Aorta (tissue), 5 donors: ENCODE measurements at regions not wholly inside any gene's neighbourhood (a gene's known extent, or its start where the extent isn't known, plus 50 kb on each side); places are given as distances from the start of the nearest gene placed in this dataset.

ENCODE experiments used
- ATAC-seq: fragments of 200-7000 bp; cut with Tn5 transposase; one replicate; pipeline ENCODE4 v1.9.1; 2022; ENCODE audit warnings: moderate library complexity; ENCODE audit not compliant: low FRiP score
- DNase-seq, 2 donors: peaks; one replicate each; pipeline ENCODE4 v3.0.0-alpha.2; 2020
- H3K27ac ChIP-seq, 2 donors: one replicate each; pipeline ENCODE4 v1.5.1; 2013; ENCODE audit warnings: low read length in 2 of 2, mild to moderate bottlenecking in 2 of 2, moderate library complexity in 2 of 2, control low read depth in 1 of 2, inconsistent platforms in 1 of 2, low read depth in 1 of 2
- H3K27me3 ChIP-seq, 2 donors: one replicate each; pipeline ENCODE4 v1.6.1; 2013; ENCODE audit warnings: control low read depth in 1 of 2, low read length in 1 of 2, mild to moderate bottlenecking in 1 of 2, moderate library complexity in 1 of 2; ENCODE audit not compliant: insufficient read depth in 2 of 2, control insufficient read depth in 1 of 2
- H3K36me3 ChIP-seq, 2 donors: one replicate each; pipeline ENCODE4 v1.6.1; 2013; ENCODE audit warnings: control low read depth in 1 of 2, low read length in 1 of 2, mild to moderate bottlenecking in 1 of 2; ENCODE audit not compliant: insufficient read depth in 2 of 2, control insufficient read depth in 1 of 2
- H3K4me1 ChIP-seq, 2 donors: one replicate each; pipeline ENCODE4 v1.6.1; 2013; ENCODE audit warnings: low read length in 2 of 2, control low read depth in 1 of 2, mild to moderate bottlenecking in 1 of 2, moderate library complexity in 1 of 2; ENCODE audit not compliant: insufficient read depth in 2 of 2, control insufficient read depth in 1 of 2
- H3K4me3 ChIP-seq, 2 donors: one replicate each; pipeline ENCODE4 v1.5.1; 2013; ENCODE audit warnings: low read length in 2 of 2, control low read depth in 1 of 2, mild to moderate bottlenecking in 1 of 2
- H3K9me3 ChIP-seq: one replicate; pipeline ENCODE4 v1.6.1; 2013; ENCODE audit warnings: mild to moderate bottlenecking, low read length; ENCODE audit not compliant: control insufficient read depth
- WGBS, 2 donors: extraction: QIAGEN DNeasy Blood & Tissue Kit; methylation state at CpG; one replicate each; pipeline ENCODE4 v1.1.7; 2013; 5-methylcytosine and 5-hydroxymethylcytosine counted together
- intact Hi-C, 2 donors: fragments of 100-400 bp; cut with DNase I; formaldehyde crosslinking; loops; one replicate each; pipeline versions ENCODE4 v1.14.2 to v1.15.0; 2022
- donor health status: healthy with polysubstance abuse.
- donor health status: Bipolar disorder and iron deficiency.
- donor health status: DM: no; HTN: no; CAD: no.
- donor health status: DM: no; HTN: no; CAD: no.
- donor health status: DM: yes; HTN: yes; CAD: no.

DNA sequence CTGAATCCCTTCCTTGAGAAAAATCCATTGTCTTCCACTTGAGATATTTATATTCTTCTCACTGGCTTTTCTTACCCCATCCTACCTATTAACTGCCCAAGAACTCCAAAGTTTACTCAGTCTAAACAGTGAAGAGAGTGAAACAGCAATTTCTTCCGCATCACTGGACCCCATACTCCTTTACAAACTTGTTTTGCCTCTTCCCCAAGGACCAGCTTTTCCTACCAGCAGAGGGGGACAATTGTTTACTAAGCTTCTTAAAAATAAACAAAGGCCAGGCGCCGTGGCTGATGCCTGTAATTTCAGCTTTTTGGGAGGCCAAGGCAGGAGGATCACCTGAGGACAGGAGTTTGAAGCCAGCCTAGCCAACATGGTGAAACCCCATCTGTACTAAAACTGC, 52.0 kb downstream of the LRATD1 start:
- 68 to 73% methylated on average over 3 of the region's 3 CpGs for WGBS, 2 donors
- intact Hi-C loops = no loop called here
- no peak overlapping the region for H3K4me3 ChIP-seq
- H3K27me3 ChIP-seq = no peaks in the 10 kb centered on the region
- H3K27ac ChIP-seq = no peak overlapping the region
- H3K9me3 ChIP-seq = no peaks in the 10 kb centered on the region
- no peaks in the 10 kb centered on the region for H3K36me3 ChIP-seq
- ATAC-seq (no peak), DNase-seq (no peak)
- H3K4me1 ChIP-seq = no peaks in the 10 kb centered on the region

DNA sequence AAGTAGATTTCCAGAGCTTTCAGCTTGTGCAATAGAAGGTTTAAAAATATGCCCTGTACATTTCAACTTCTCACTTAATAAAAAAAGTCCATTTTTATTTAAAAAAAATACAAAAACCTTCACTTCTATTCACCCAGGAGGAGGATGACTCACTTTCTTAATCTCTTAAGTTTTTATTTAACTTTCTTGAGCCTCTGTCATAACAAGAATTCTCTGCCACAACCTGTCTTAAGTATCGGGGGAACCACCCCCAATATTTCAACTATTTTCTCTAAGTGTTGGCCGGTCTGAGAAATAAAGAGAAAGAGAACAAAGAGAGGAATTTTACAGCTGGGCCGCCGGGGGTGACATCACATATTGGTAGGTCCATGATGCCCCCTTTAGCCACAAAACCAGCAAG, 58.4 kb downstream of the LRATD1 start:
- Histone ChIP-seq H3K9me3 (no peaks in the 10 kb centered on the region), H3K27ac (no peak overlapping the region), H3K4me1 (no peaks in the 10 kb centered on the region), H3K27me3 (no peaks in the 10 kb centered on the region), H3K4me3 (no peak overlapping the region), H3K36me3 (no peaks in the 10 kb centered on the region)
- WGBS, 2 donors = 90% methylated on average over 4 of the region's 4 CpGs
- DNase-seq = no peak
- ATAC-seq = no peak
- intact Hi-C loops = no loop called here

DNA sequence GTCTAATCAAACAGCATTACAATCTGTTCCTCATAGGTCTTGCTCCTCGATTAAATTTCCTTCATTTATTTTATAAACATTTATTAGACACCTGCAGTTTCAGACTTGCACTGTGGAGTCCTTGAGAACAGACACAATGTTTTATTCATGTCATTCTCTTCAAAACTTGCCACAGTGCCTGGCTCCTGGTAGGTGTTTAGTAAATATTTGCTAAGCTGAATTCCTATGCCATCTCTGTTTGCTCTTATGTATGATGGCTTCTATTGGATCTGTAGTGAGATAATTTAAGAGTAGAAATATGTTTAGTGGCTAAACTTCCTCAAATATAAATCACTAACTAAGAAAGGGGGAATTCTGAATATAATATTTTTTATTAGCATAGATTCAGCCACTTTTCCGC, 61.4 kb downstream of the LRATD1 start:
- intact Hi-C loops = no loop called here
- 78 to 86% methylated on average over 2 of the region's 2 CpGs for WGBS, 2 donors
- DNase-seq = no peak
- no peaks in the 10 kb centered on the region for H3K27me3 ChIP-seq
- H3K4me1 ChIP-seq = no peaks in the 10 kb centered on the region
- H3K9me3 ChIP-seq = no peaks in the 10 kb centered on the region
- ATAC-seq = no peak
- no peak overlapping the region for H3K4me3 ChIP-seq
- H3K36me3 ChIP-seq = no peaks in the 10 kb centered on the region
- no peak overlapping the region for H3K27ac ChIP-seq

DNA sequence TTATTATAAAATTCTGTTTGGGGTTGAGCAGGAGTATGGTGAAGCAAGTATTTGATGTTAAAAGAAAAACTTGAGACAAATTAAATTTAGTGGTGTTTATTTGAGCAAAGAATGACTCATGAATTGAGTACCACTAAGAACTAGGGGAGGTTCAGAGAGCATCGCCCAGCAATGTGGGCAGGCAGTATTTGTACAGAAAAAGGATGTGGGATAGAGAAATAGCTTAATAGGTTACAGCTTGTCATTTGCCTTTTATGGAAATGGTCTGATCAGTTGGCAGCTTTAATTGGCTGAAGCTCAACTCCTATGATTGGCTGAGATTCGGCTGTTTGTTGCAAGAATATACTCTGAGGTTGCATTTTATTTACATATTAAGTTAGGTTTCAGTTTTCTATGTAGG, 68.2 kb downstream of the LRATD1 start:
- H3K4me3 ChIP-seq = no peak overlapping the region
- H3K36me3 ChIP-seq = no peaks in the 10 kb centered on the region
- no peak overlapping the region for H3K27ac ChIP-seq
- 71 to 76% methylated on average over 2 of the region's 2 CpGs for WGBS, 2 donors
- no peaks in the 10 kb centered on the region for H3K4me1 ChIP-seq
- intact Hi-C loops = no loop called here
- no peaks in the 10 kb centered on the region for H3K9me3 ChIP-seq
- DNase-seq = no peak
- no peak for ATAC-seq
- no peaks in the 10 kb centered on the region for H3K27me3 ChIP-seq

DNA sequence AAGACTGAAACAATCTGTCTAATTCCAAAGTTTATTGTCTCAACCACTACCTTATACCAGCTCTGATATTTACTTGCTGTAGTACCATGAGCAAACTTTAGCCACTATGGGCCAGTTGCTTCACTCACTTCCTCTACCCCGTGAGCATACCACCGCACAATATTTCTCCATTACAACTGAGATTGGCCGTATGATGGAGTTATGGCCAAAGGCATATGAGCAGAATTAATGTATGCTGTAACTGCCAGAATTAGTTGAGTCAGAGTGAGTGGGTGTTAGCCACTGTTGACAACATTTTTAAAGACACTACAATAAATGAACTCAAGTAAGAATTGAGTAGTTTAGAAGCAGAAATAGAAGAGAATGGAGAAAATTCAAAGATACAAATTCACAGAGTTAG, 69.7 kb downstream of the LRATD1 start:
- H3K27me3 ChIP-seq = no peaks in the 10 kb centered on the region
- no peak overlapping the region for H3K27ac ChIP-seq
- no peaks in the 10 kb centered on the region for H3K36me3 ChIP-seq
- no peaks in the 10 kb centered on the region for H3K9me3 ChIP-seq
- no peaks in the 10 kb centered on the region for H3K4me1 ChIP-seq
- no peak overlapping the region for H3K4me3 ChIP-seq
- ATAC-seq = no peak
- 83 to 87% methylated on average over 3 of the region's 3 CpGs for WGBS, 2 donors
- no peak for DNase-seq
- intact Hi-C loops = no loop called here

DNA sequence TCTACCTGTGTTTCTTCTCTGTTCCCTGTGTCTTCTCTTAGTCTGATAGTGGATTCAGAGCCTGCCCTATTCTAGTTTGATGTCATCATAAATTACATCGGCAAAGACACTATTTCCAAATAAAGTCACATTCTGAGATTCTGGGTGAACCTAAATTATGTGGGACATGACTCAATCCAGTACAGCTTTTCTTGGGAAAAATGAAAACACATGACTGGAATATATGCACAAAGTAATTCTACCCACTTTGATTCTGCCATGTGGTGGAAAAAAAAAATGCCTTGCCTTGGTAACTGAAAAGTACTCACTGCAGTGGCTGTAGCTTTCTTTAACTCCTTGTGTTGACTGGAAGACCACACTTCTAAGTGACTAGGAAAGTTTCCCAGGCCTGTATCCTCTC, 73.7 kb downstream of the LRATD1 start:
- no peaks in the 10 kb centered on the region for H3K9me3 ChIP-seq
- no peaks in the 10 kb centered on the region for H3K4me1 ChIP-seq
- H3K27me3 ChIP-seq = no peaks in the 10 kb centered on the region
- no peaks in the 10 kb centered on the region for H3K36me3 ChIP-seq
- no peak for DNase-seq
- 93 to 97% methylated on average over 1 of the region's 1 CpG for WGBS, 2 donors
- no peak for ATAC-seq
- intact Hi-C loops = no loop called here
- no peak overlapping the region for H3K4me3 ChIP-seq
- H3K27ac ChIP-seq = no peak overlapping the region

DNA sequence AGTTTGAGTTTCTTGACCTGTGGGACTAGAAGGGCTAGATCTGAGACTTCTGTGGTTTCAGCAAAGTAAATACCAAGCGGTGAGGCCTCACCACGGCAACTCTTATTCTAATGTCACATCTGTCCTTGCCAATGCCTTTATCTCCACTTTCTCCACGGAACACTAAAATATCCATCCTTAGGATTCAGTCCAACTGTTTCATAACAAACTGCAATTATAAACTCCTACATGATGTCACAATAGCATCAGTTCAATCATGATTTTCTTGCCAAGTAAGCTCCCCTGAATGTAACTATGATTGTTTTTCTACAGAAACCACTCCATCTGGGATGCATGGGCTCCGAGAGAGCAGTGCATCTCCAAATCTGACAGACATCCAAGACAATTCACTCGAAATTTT, 79.6 kb downstream of the LRATD1 start:
- peak; percentile 39 for ATAC-seq
- Histone ChIP-seq H3K27me3 (no peaks in the 10 kb centered on the region), H3K36me3 (no peaks in the 10 kb centered on the region), H3K27ac (no peak overlapping the region), H3K4me1 (no peaks in the 10 kb centered on the region), H3K4me3 (no peak overlapping the region), H3K9me3 (peaks cover 2% of the 10 kb centered on the region)
- DNase-seq = no peak
- intact Hi-C loops = no loop called here
- WGBS, 2 donors = 54% methylated on average over 5 of the region's 5 CpGs

DNA sequence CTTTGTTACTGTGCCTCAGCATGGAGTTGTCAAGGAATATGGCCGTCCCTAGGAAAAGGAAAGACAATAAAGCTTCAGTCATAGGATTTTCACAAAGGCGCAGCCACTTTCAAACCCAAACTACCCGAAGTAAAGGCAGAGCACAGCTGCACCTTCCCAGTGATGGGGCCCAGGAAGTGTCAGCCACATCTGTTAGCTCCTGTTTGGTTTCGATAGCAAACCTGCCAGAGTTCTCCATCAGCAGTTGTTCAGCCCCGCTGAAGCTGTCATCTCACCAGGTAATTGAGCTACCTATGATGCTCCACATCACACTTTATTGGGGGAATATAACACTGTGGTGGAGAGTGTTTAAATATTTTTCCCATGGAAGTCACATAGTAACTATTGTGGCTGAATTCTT, 80.7 kb downstream of the LRATD1 start:
- intact Hi-C loops = no loop called here
- H3K27me3 ChIP-seq = no peaks in the 10 kb centered on the region
- no peaks in the 10 kb centered on the region for H3K4me1 ChIP-seq
- H3K9me3 ChIP-seq = peaks cover 2% of the 10 kb centered on the region
- no peak for ATAC-seq
- no peaks in the 10 kb centered on the region for H3K36me3 ChIP-seq
- WGBS, 2 donors = 84 to 92% methylated on average over 5 of the region's 5 CpGs
- no peak overlapping the region for H3K27ac ChIP-seq
- no peak overlapping the region for H3K4me3 ChIP-seq
- DNase-seq = no peak

DNA sequence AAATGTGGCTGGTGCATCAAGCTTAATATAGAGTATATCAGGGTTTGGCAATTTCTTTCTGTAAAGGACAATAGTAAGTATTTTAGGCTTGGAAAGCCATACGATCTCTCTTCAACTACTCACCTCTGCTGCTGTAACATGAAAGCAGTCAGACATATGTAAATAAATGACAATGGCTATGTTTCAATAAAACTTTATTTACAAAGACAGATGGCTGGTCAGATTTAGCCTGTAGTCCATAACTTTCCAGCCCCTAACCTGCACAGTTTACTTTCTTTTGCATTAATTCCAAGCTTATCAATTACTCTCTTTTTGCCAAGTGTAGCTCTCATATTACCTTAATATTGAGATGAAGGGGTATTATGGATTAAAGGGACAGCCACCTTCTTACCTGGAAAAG, 83.1 kb downstream of the LRATD1 start:
- 76 to 85% methylated on average over 1 of the region's 1 CpG for WGBS, 2 donors
- H3K4me1 ChIP-seq = no peaks in the 10 kb centered on the region
- H3K4me3 ChIP-seq = no peak overlapping the region
- no peaks in the 10 kb centered on the region for H3K27me3 ChIP-seq
- ATAC-seq (no peak), DNase-seq (no peak)
- peaks cover 2% of the 10 kb centered on the region for H3K9me3 ChIP-seq
- no peaks in the 10 kb centered on the region for H3K36me3 ChIP-seq
- H3K27ac ChIP-seq = no peak overlapping the region
- intact Hi-C loops = no loop called here
